AG09309 (cell line): ENCODE measurements at regions not wholly inside any gene's neighbourhood (a gene's known extent, or its start where the extent isn't known, plus 50 kb on each side); places are given as distances from the start of the nearest gene placed in this dataset.

ENCODE experiments used
- DNase-seq: peaks from one replicate; pipeline ENCODE4 v3.0.0-alpha.2; 2010; ENCODE audit warnings: low read depth
- H3K4me3 ChIP-seq: 2 replicates; pipeline ENCODE4 v1.5.1; 2011; ENCODE audit warnings: mild to moderate bottlenecking, low read depth, low read length, moderate library complexity; ENCODE audit not compliant: control insufficient read depth
- CTCF ChIP-seq: IDR thresholded peaks from 2 replicates; pipeline ENCODE4 v1.5.1; 2011; ENCODE audit warnings: mild to moderate bottlenecking, low read depth, low read length, inconsistent platforms; ENCODE audit not compliant: insufficient read depth, control insufficient read depth; ENCODE audit errors: missing control alignments

GRCh38 chr2:235283246-235283645 is 210.6 kb upstream of the AGAP1 start:
- no peak overlapping the region for H3K4me3 ChIP-seq
- DNase-seq, result no peak
- no peak for TF ChIP-seq CTCF

GRCh38 chr2:235286622-235287374 is 207.0 kb upstream of the AGAP1 start:
- no peak overlapping the region for H3K4me3 ChIP-seq
- no peak for DNase-seq
- TF ChIP-seq CTCF, result no peak

GRCh38 chr2:235287375-235287733 is 206.5 kb upstream of the AGAP1 start:
- DNase-seq, result no peak
- TF ChIP-seq CTCF, result no peak

GRCh38 chr2:235291461-235291860 is 202.4 kb upstream of the AGAP1 start:
- no peak for TF ChIP-seq CTCF
- no peak for DNase-seq
- H3K4me3 ChIP-seq, result no peak overlapping the region

More at GRCh38 chr2:235287375-235287733, 206.5 kb upstream of the AGAP1 start:
- H3K4me3 ChIP-seq, result no peak overlapping the region

GRCh38 chr2:235293061-235293460 is 200.8 kb upstream of the AGAP1 start:
- no peak for TF ChIP-seq CTCF
- H3K4me3 ChIP-seq, result no peak overlapping the region
- no peak for DNase-seq

GRCh38 chr2:235295831-235296230 is 198.0 kb upstream of the AGAP1 start:
- no peak overlapping the region for H3K4me3 ChIP-seq
- TF ChIP-seq CTCF, result no peak
- no peak for DNase-seq
